Hematopoietic multipotent progenitor cell treated with erythropoietin and hydrocortisone succinate and interleukin-3 and kit ligand, for 15 days (in vitro differentiated cells): ENCODE measurements at regions not wholly inside any gene's neighbourhood (a gene's known extent, or its start where the extent isn't known, plus 50 kb on each side); places are given as distances from the start of the nearest gene placed in this dataset.

ENCODE experiments used
- DNase-seq: peaks from one replicate; pipeline ENCODE4 v3.0.0-alpha.2; 2015; ENCODE audit warnings: low spot score

GRCh38 chrX:15915959-15916703 lies 61.5 kb upstream of the AP1S2 start:
- DNase-seq, result no peak

GRCh38 chrX:15914486-15914885 lies 59.9 kb upstream of the AP1S2 start:
- no peak for DNase-seq

- DNase-seq, result no peak
Observed at GRCh38 chrX:15913146-15913545, 58.5 kb upstream of the AP1S2 start.

GRCh38 chrX:15911734-15912550 lies 57.3 kb upstream of the AP1S2 start:
- DNase-seq, result no peak

- no peak for DNase-seq
Observed at GRCh38 chrX:15909605-15910004, 55.0 kb upstream of the AP1S2 start.

- no peak for DNase-seq
Observed at GRCh38 chrX:15908603-15909290, 54.1 kb upstream of the AP1S2 start.

GRCh38 chrX:15906041-15906943 lies 51.7 kb upstream of the AP1S2 start:
- DNase-seq, result no peak
